Right lobe of liver (tissue), 4 donors: ENCODE measurements at regions not wholly inside any gene's neighbourhood (a gene's known extent, or its start where the extent isn't known, plus 50 kb on each side); places are given as distances from the start of the nearest gene placed in this dataset.

ENCODE experiments used
- CTCF ChIP-seq, 4 donors: fragments of 200-600 bp in 3 of 4; fragments of 450-650 bp in 1 of 4; IDR thresholded peaks; one replicate each; pipeline versions ENCODE4 v1.5.1 to v1.8.0; 2016 to 2022; ENCODE audit warnings: antibody characterized with exemption in 4 of 4, mild to moderate bottlenecking in 2 of 4
- POLR2A ChIP-seq: fragments of 450-650 bp; IDR thresholded peaks from one replicate; pipeline ENCODE4 v1.6.1; 2017; ENCODE audit warnings: antibody characterized with exemption, mild to moderate bottlenecking
- donor health status: DM: no; HTN: no; CAD: no.
- donor health status: DM: no; HTN: no; CAD: no.
- donor health status: DM: no; HTN: yes; CAD: no.

GRCh38 chr14:105760691-105761344, 234.4 kb downstream of the TMEM121 start:
- TF ChIP-seq CTCF (IDR thresholded peaks at IDR 0.05) (no peak), POLR2A (no peak)
